ENCODE measurements at regions not wholly inside any gene's neighbourhood (a gene's known extent, or its start where the extent isn't known, plus 50 kb on each side); places are given as distances from the start of the nearest gene placed in this dataset.

- no peaks in the 10 kb centered on the region for H3K27me3 ChIP-seq (replicated peaks)
- in situ Hi-C loops (cut with HindIII; ENCODE audit: low pct_ligation_motif_present, low sequenced_read_pairs): no loop called here
- H3K4me3 ChIP-seq (ENCODE audit: low read depth, low read length): no peak overlapping the region
- no peak for DNase-seq
- no peak for TF ChIP-seq CTCF (IDR thresholded peaks at IDR 0.05; ENCODE audit: low read depth, low read length, missing control alignments)
- no peak overlapping the region for H3K27ac ChIP-seq
- no peaks in the 10 kb centered on the region for H3K36me3 ChIP-seq (replicated peaks)
Observed at GRCh38 chr20:11324990-11325389, 592.7 kb upstream of the BTBD3 start.

- Histone ChIP-seq H3K27ac (no peak overlapping the region), H3K36me3 (replicated peaks) (no peaks in the 10 kb centered on the region), H3K27me3 (replicated peaks) (no peaks in the 10 kb centered on the region), H3K4me3 (ENCODE audit: low read depth, low read length) (no peak overlapping the region)
- TF ChIP-seq CTCF (IDR thresholded peaks at IDR 0.05; ENCODE audit: low read depth, low read length, missing control alignments): no peak
- no peak for DNase-seq
- in situ Hi-C loops (cut with HindIII; ENCODE audit: low pct_ligation_motif_present, low sequenced_read_pairs): no loop called here
Observed at GRCh38 chr20:11328839-11329238, 588.9 kb upstream of the BTBD3 start.

- no peak for DNase-seq
- TF ChIP-seq CTCF (IDR thresholded peaks at IDR 0.05; ENCODE audit: low read depth, low read length, missing control alignments): no peak
- in situ Hi-C loops (cut with HindIII; ENCODE audit: low pct_ligation_motif_present, low sequenced_read_pairs): no loop called here
- Histone ChIP-seq H3K27ac (no peak overlapping the region), H3K4me3 (ENCODE audit: low read depth, low read length) (no peak overlapping the region), H3K36me3 (replicated peaks) (no peaks in the 10 kb centered on the region), H3K27me3 (replicated peaks) (no peaks in the 10 kb centered on the region)
Observed at GRCh38 chr20:11329271-11329670, 588.4 kb upstream of the BTBD3 start.

- in situ Hi-C loops (cut with HindIII; ENCODE audit: low pct_ligation_motif_present, low sequenced_read_pairs): no loop called here
- H3K4me3 ChIP-seq (ENCODE audit: low read depth, low read length): no peak overlapping the region
- H3K36me3 ChIP-seq (replicated peaks): no peaks in the 10 kb centered on the region
- H3K27me3 ChIP-seq (replicated peaks): no peaks in the 10 kb centered on the region
- H3K27ac ChIP-seq: no peak overlapping the region
- no peak for DNase-seq
- TF ChIP-seq CTCF (IDR thresholded peaks at IDR 0.05; ENCODE audit: low read depth, low read length, missing control alignments): no peak
Observed at GRCh38 chr20:11331096-11331495, 586.6 kb upstream of the BTBD3 start.

- H3K27ac ChIP-seq: no peak overlapping the region
- H3K36me3 ChIP-seq (replicated peaks): no peaks in the 10 kb centered on the region
- in situ Hi-C loops (cut with HindIII; ENCODE audit: low pct_ligation_motif_present, low sequenced_read_pairs): no loop called here
- no peak for DNase-seq
- H3K27me3 ChIP-seq (replicated peaks): no peaks in the 10 kb centered on the region
- TF ChIP-seq CTCF (IDR thresholded peaks at IDR 0.05; ENCODE audit: low read depth, low read length, missing control alignments): no peak
- H3K4me3 ChIP-seq (ENCODE audit: low read depth, low read length): no peak overlapping the region
Observed at GRCh38 chr20:11332381-11332780, 585.3 kb upstream of the BTBD3 start.

GRCh38 chr20:11333634-11334033, 584.1 kb upstream of the BTBD3 start:
- in situ Hi-C loops (cut with HindIII; ENCODE audit: low pct_ligation_motif_present, low sequenced_read_pairs): no loop called here
- TF ChIP-seq CTCF (IDR thresholded peaks at IDR 0.05; ENCODE audit: low read depth, low read length, missing control alignments): no peak
- Histone ChIP-seq H3K27me3 (replicated peaks) (no peaks in the 10 kb centered on the region), H3K4me3 (ENCODE audit: low read depth, low read length) (no peak overlapping the region), H3K27ac (no peak overlapping the region), H3K36me3 (replicated peaks) (no peaks in the 10 kb centered on the region)
- no peak for DNase-seq
